Ishikawa (cell line): ENCODE measurements at regions not wholly inside any gene's neighbourhood (a gene's known extent, or its start where the extent isn't known, plus 50 kb on each side); places are given as distances from the start of the nearest gene placed in this dataset.

Experiments
- TAF1 ChIP-seq: IDR thresholded peaks from 2 replicates; pipeline ENCODE4 v1.6.1; 2012; ENCODE audit warnings: low read depth, mild to moderate bottlenecking
- YY1 ChIP-seq: IDR thresholded peaks from 2 replicates; pipeline ENCODE4 v1.6.1; 2012; ENCODE audit warnings: low read depth

DNA sequence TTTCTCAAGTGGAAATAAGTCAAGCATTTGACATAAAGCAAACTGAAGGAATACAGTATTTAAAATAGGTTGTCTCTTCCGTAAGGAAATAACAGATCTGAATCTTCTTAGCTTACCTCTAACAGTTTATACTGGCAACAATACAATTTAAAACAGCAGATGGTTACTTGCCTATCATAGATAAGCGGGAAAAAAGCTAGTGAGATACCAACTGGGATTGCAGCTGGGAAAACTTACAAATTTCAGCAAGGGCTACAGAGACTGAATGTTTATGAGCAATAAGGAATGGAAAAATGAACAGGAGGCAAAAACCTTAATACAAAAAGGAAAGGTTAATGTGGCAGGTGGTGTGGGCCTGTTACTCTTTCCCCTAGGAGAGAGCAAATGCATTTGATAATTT lies 220.0 kb downstream of the RASSF9 start:
- TF ChIP-seq YY1 = no peak
- no peak for TF ChIP-seq TAF1
